HepG2 (cell line): ENCODE measurements at regions not wholly inside any gene's neighbourhood (a gene's known extent, or its start where the extent isn't known, plus 50 kb on each side); places are given as distances from the start of the nearest gene placed in this dataset.

ENCODE experiments used
- ATAC-seq: fragments of 200-7000 bp; cut with Tn5 transposase; 3 replicates; pipeline ENCODE4 v1.9.1; 2020; ENCODE audit warnings: mild to moderate bottlenecking, moderate library complexity
- BruUV-seq: library from RNA; stranded (reverse); fragments of 400-500 nt; replicated peaks from 2 replicates; lab custom pipeline; 2021; lab: Mats Ljungman, UMichigan
- CTCF ChIA-PET: fragments of 300-600 bp; formaldehyde crosslinking; extraction: SDS; loops from one replicate; lab custom pipeline; 2021; ENCODE audit warnings: low total read pairs, inconsistent platforms, low intra/inter-chr PET ratio; lab: Yijun Ruan, JAX
- POLR2A ChIA-PET: fragments of 350-600 bp; sonication (Branson Sonifier 250); formaldehyde crosslinking; loops from one replicate; lab custom pipeline; 2020; ENCODE audit warnings: antibody characterized with exemption, inconsistent platforms; lab: Yijun Ruan, JAX
- DNase-seq: peaks from one replicate; pipeline ENCODE4 v3.0.0-alpha.2; 2015; ENCODE audit warnings: low spot score
- FAIRE-seq: peaks from 3 replicates; lab custom pipeline; 2011; peaks lifted over from hg19 to GRCh38; lab: Jason Lieb, UNC
- H2AFZ ChIP-seq: one replicate; pipeline ENCODE4 v1.6.1; 2011; ENCODE audit warnings: low read length, inconsistent platforms
- H3K27ac ChIP-seq: fragments of 300-600 bp; 3 replicates; pipeline ENCODE4 v1.8.0; 2011; ENCODE audit warnings: mixed run types, mild to moderate bottlenecking, mixed read lengths, low read length, inconsistent platforms; ENCODE audit not compliant: insufficient read depth; ENCODE audit errors: extremely low read length
- H3K27me3 ChIP-seq, 2 experiments: fragments of 200-600 bp in 1 of 2; 2 replicates in 1 of 2; 3 replicates in 1 of 2; pipeline versions ENCODE4 v1.6.0 to v1.8.0; 2011; ENCODE audit warnings: low read length in 2 of 2, mild to moderate bottlenecking in 2 of 2, moderate library complexity in 2 of 2, inconsistent platforms in 1 of 2; ENCODE audit not compliant: insufficient read depth in 2 of 2, control insufficient read depth in 1 of 2
- H3K36me3 ChIP-seq, 2 experiments: fragments of 200-600 bp in 1 of 2; replicated peaks in 1 of 2; 2 replicates in 1 of 2; 3 replicates in 1 of 2; pipeline versions ENCODE4 v1.5.1 to v1.8.0; 2011; ENCODE audit warnings: low read length in 2 of 2, inconsistent platforms in 1 of 2; ENCODE audit not compliant: insufficient read depth in 2 of 2, control insufficient read depth in 1 of 2
- H3K4me1 ChIP-seq: 2 replicates; pipeline ENCODE4 v1.5.1; 2012; ENCODE audit warnings: low read length, inconsistent platforms; ENCODE audit not compliant: insufficient read depth
- H3K4me2 ChIP-seq: 2 replicates; pipeline ENCODE4 v1.6.0; 2011; ENCODE audit warnings: low read depth, low read length, inconsistent platforms
- H3K4me3 ChIP-seq, 3 experiments: fragments of 200-600 bp in 1 of 3; sonication (generic), shearing (Covaris generic) in 1 of 3; replicated peaks in 1 of 3; 2 replicates each; pipeline ENCODE4 v1.5.1; 2011 to 2016; ENCODE audit warnings: low read length in 3 of 3, inconsistent platforms in 2 of 3, low read depth in 2 of 3, mild to moderate bottlenecking in 2 of 3, control low read depth in 1 of 3, mixed read lengths in 1 of 3; ENCODE audit not compliant: insufficient read depth in 1 of 3
- H3K79me2 ChIP-seq: one replicate; pipeline ENCODE4 v1.6.1; 2011; ENCODE audit warnings: low read length, inconsistent platforms; ENCODE audit not compliant: insufficient read depth
- H3K9ac ChIP-seq: 2 replicates; pipeline ENCODE4 v1.6.0; 2011; ENCODE audit warnings: mild to moderate bottlenecking, low read depth, low read length, inconsistent platforms; ENCODE audit not compliant: insufficient read depth
- H3K9me3 ChIP-seq: 2 replicates; pipeline ENCODE4 v1.5.1; 2012; ENCODE audit warnings: mild to moderate bottlenecking, low read length
- H4K20me1 ChIP-seq: 2 replicates; pipeline ENCODE4 v1.6.0; 2011; ENCODE audit warnings: inconsistent platforms, mild to moderate bottlenecking, low read length, moderate library complexity; ENCODE audit not compliant: insufficient read depth
- ATF1 ChIP-seq: IDR thresholded peaks from 2 replicates; pipeline ENCODE4 v1.6.1; 2016; ENCODE audit warnings: mild to moderate bottlenecking, control low read depth
- CEBPG ChIP-seq: IDR thresholded peaks from 2 replicates; pipeline ENCODE4 v1.6.1; 2016
- FOXC1 ChIP-seq: sonication (generic); formaldehyde crosslinking; IDR thresholded peaks from 2 replicates; pipeline ENCODE4 v1.8.0; 2022; ENCODE audit warnings: mild to moderate bottlenecking, missing genetic modification reagents, borderline replicate concordance
- JUND ChIP-seq: sonication (generic); formaldehyde crosslinking; IDR thresholded peaks from 2 replicates; pipeline ENCODE4 v1.8.0; 2022; ENCODE audit warnings: mild to moderate bottlenecking, missing genetic modification reagents
- KDM5A ChIP-seq: fragments of 200-600 bp; sonication (generic); IDR thresholded peaks from 2 replicates; pipeline ENCODE4 v1.7.0; 2018; ENCODE audit warnings: antibody characterized with exemption, mild to moderate bottlenecking, low read length, borderline replicate concordance
- NFAT5 ChIP-seq: sonication (generic); formaldehyde crosslinking; IDR thresholded peaks from 2 replicates; pipeline ENCODE4 v1.4.0; 2020; ENCODE audit warnings: missing genetic modification reagents
- NR3C1 ChIP-seq: sonication (generic); formaldehyde crosslinking; IDR thresholded peaks from 2 replicates; pipeline ENCODE4 v1.4.0; 2020; ENCODE audit warnings: missing genetic modification reagents
- ONECUT2 ChIP-seq: sonication (generic); formaldehyde crosslinking; IDR thresholded peaks from 2 replicates; pipeline ENCODE4 v1.4.0; 2020; ENCODE audit warnings: missing genetic modification reagents
- PITX1 ChIP-seq: sonication (generic); formaldehyde crosslinking; IDR thresholded peaks from 2 replicates; pipeline ENCODE4 v1.5.1; 2020; ENCODE audit warnings: mild to moderate bottlenecking, missing genetic modification reagents
- REL ChIP-seq: sonication (generic); formaldehyde crosslinking; conservative IDR thresholded peaks from 2 replicates; pipeline ENCODE4 v1.8.0; 2022; ENCODE audit warnings: mild to moderate bottlenecking, missing genetic modification reagents, moderate library complexity
- SOX6 ChIP-seq, 2 experiments: fragments of 450-650 bp in 1 of 2; sonication (generic) in 1 of 2; formaldehyde crosslinking in 1 of 2; IDR thresholded peaks; 2 replicates each; pipeline versions ENCODE4 v1.4.0 to v1.6.1; 2017 to 2020; ENCODE audit warnings: antibody characterized with exemption in 1 of 2, mild to moderate bottlenecking in 1 of 2, missing genetic modification reagents in 1 of 2
- YEATS4 ChIP-seq: sonication (generic); formaldehyde crosslinking; IDR thresholded peaks from 2 replicates; pipeline ENCODE4 v1.4.0; 2020; ENCODE audit warnings: missing genetic modification reagents, borderline replicate concordance
- ZNF704 ChIP-seq: sonication (generic); formaldehyde crosslinking; IDR thresholded peaks from 2 replicates; pipeline ENCODE4 v1.8.1; 2023; ENCODE audit warnings: mild to moderate bottlenecking, inconsistent platforms, moderate library complexity, missing genetic modification reagents, borderline replicate concordance
- ZNF768 ChIP-seq: sonication (generic); formaldehyde crosslinking; IDR thresholded peaks from 2 replicates; pipeline ENCODE4 v1.4.0; 2020; ENCODE audit warnings: missing genetic modification reagents
- ZNF792 ChIP-seq: IDR thresholded peaks from 2 replicates; pipeline ENCODE4 v1.6.1; 2016
- in situ Hi-C: cut with HindIII; loops from 2 replicates; pipeline ENCODE4 v1.10.0; 2017; ENCODE audit warnings: low pct_unique_long_range_greater_than_20kb; ENCODE audit not compliant: extremely low pct_ligation_motif_present
- intact Hi-C: fragments of 100-400 bp; cut with micrococcal nuclease; formaldehyde crosslinking; loops from one replicate; pipeline ENCODE4 v1.10.0; 2022; ENCODE audit not compliant: unreplicated experiment
- TF ChIP-seq, protein P1 (sequence below): sonication (generic); formaldehyde crosslinking; IDR thresholded peaks from 2 replicates; pipeline ENCODE4 v1.9.0; 2022; ENCODE audit warnings: missing genetic modification reagents, mild to moderate bottlenecking, borderline replicate concordance

- TF ChIP-seq, protein P1, sequence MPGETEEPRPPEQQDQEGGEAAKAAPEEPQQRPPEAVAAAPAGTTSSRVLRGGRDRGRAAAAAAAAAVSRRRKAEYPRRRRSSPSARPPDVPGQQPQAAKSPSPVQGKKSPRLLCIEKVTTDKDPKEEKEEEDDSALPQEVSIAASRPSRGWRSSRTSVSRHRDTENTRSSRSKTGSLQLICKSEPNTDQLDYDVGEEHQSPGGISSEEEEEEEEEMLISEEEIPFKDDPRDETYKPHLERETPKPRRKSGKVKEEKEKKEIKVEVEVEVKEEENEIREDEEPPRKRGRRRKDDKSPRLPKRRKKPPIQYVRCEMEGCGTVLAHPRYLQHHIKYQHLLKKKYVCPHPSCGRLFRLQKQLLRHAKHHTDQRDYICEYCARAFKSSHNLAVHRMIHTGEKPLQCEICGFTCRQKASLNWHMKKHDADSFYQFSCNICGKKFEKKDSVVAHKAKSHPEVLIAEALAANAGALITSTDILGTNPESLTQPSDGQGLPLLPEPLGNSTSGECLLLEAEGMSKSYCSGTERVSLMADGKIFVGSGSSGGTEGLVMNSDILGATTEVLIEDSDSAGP (CRISPR knock-in tag) = no peak
- TF ChIP-seq ATF1 = no peak
- TF ChIP-seq SOX6 (IDR thresholded peaks at IDR 0.05) = no peak
- TF ChIP-seq SOX6 (CRISPR knock-in tag; IDR thresholded peaks at IDR 0.05) = no peak
- no peak for TF ChIP-seq PITX1 (CRISPR knock-in tag)
- no peak for TF ChIP-seq YEATS4 (CRISPR knock-in tag)
- no peak for TF ChIP-seq FOXC1
These were observed 82.9 kb upstream of the NPHP3 start (continued) for GRCh38 chr3:132805071-132805470.

- no TSS peak for BruUV-seq
- FAIRE-seq = no peak
- in situ Hi-C loops = loop anchor here (25.0 kb wide), 1 partner anchor 108 kb away; no protein-coding TSS in a partner anchor
- CTCF ChIA-PET = no interaction called here
- H3K4me2 ChIP-seq = no peak overlapping the region
- TF ChIP-seq NFAT5 (no peak), JUND (CRISPR knock-in tag) (no peak), CEBPG (CRISPR knock-in tag) (no peak), ONECUT2 (CRISPR knock-in tag) (no peak), ZNF768 (CRISPR knock-in tag) (no peak), NR3C1 (CRISPR knock-in tag) (no peak), ZNF704 (CRISPR knock-in tag) (no peak), REL (CRISPR knock-in tag) (no peak), ZNF792 (CRISPR knock-in tag) (no peak), KDM5A (no peak)
- TF ChIP-seq, all 625 proteins: peak for 0
- no peaks in the 10 kb centered on the region for H4K20me1 ChIP-seq
- H3K27me3 ChIP-seq = no peaks in the 10 kb centered on the region
- no peak overlapping the region for H3K9ac ChIP-seq
- intact Hi-C loops = loop anchor here (5.0 kb wide), 1 partner anchor 578 kb away; no protein-coding TSS in a partner anchor
- no peak for DNase-seq
- ATAC-seq = no peak
- H3K36me3 ChIP-seq = no peaks in the 10 kb centered on the region
- no peaks in the 10 kb centered on the region for H3K9me3 ChIP-seq
- H3K79me2 ChIP-seq = no peaks in the 10 kb centered on the region
- no peak overlapping the region for H3K4me3 ChIP-seq
- no peak overlapping the region for H3K27ac ChIP-seq
- POLR2A ChIA-PET = no interaction called here
- no peaks in the 10 kb centered on the region for H3K4me1 ChIP-seq
- H2AFZ ChIP-seq = no peak overlapping the region
These were observed 82.3 kb upstream of the NPHP3 start for GRCh38 chr3:132804498-132804897.
